Colonic mucosa (tissue), 4 donors: ENCODE measurements at regions not wholly inside any gene's neighbourhood (a gene's known extent, or its start where the extent isn't known, plus 50 kb on each side); places are given as distances from the start of the nearest gene placed in this dataset.
"Not testable (repeated sequence)": the region's sequence is repeated elsewhere in the genome, so short reads cannot be mapped to it uniquely, and the experiment has no call there.

Experiments used
- DNase-seq: peaks from one replicate; pipeline ENCODE4 v3.0.0-alpha.2; 2020
- H3K27ac ChIP-seq: fragments of 200-600 bp; one replicate; pipeline ENCODE4 v1.8.0; 2021
- H3K27me3 ChIP-seq: fragments of 200-600 bp; one replicate; pipeline ENCODE4 v1.8.0; 2021
- H3K36me3 ChIP-seq: fragments of 200-600 bp; one replicate; pipeline ENCODE4 v1.8.0; 2021
- H3K4me1 ChIP-seq: fragments of 200-600 bp; one replicate; pipeline ENCODE4 v1.8.0; 2021; ENCODE audit warnings: mild to moderate bottlenecking
- H3K4me3 ChIP-seq: fragments of 200-600 bp; one replicate; pipeline ENCODE4 v1.8.0; 2021
- H3K9ac ChIP-seq, 2 donors: one replicate each; pipeline ENCODE4 v1.7.0; 2013; ENCODE audit warnings: control low read depth in 2 of 2, low read depth in 2 of 2, low read length in 2 of 2
- H3K9me3 ChIP-seq: fragments of 200-600 bp; one replicate; pipeline ENCODE4 v1.8.0; 2021
- CTCF ChIP-seq: fragments of 200-600 bp; IDR thresholded peaks from one replicate; pipeline ENCODE4 v1.8.0; 2022; ENCODE audit warnings: antibody characterized with exemption, mild to moderate bottlenecking
- intact Hi-C: fragments of 100-400 bp; cut with DNase I; formaldehyde crosslinking; loops from one replicate; pipeline ENCODE4 v1.14.1; 2022
- donor health status: healthy.
- donor health status: DM: no; HTN: no; CAD: no.
- donor health status: DM: no; HTN: no; CAD: no.

GRCh38 chr3:162719684-162720341, 1223.2 kb downstream of the OTOL1 start:
- no peaks in the 10 kb centered on the region for H3K36me3 ChIP-seq
- no peak overlapping the region for H3K4me3 ChIP-seq
- no peaks in the 10 kb centered on the region for H3K4me1 ChIP-seq
- H3K27me3 ChIP-seq, result no peaks in the 10 kb centered on the region
- no peak for TF ChIP-seq CTCF
- H3K9ac ChIP-seq, result no peak overlapping the region
- no peaks in the 10 kb centered on the region for H3K9me3 ChIP-seq
- DNase-seq, result no peak
- intact Hi-C loops, result no loop called here
- H3K27ac ChIP-seq, result no peak overlapping the region

- no peak for TF ChIP-seq CTCF
- Histone ChIP-seq H3K9ac (no peak overlapping the region), H3K9me3 (no peaks in the 10 kb centered on the region), H3K36me3 (no peaks in the 10 kb centered on the region), H3K4me1 (no peaks in the 10 kb centered on the region), H3K4me3 (no peak overlapping the region), H3K27ac (no peak overlapping the region), H3K27me3 (no peaks in the 10 kb centered on the region)
- intact Hi-C loops, result no loop called here
- no peak for DNase-seq
These were observed 1225.1 kb downstream of the OTOL1 start for GRCh38 chr3:162721736-162722135.

- Histone ChIP-seq H3K9me3 (no peaks in the 10 kb centered on the region), H3K9ac (no peak overlapping the region), H3K4me1 (no peaks in the 10 kb centered on the region), H3K27ac (no peak overlapping the region), H3K27me3 (no peaks in the 10 kb centered on the region), H3K36me3 (no peaks in the 10 kb centered on the region), H3K4me3 (no peak overlapping the region)
- intact Hi-C loops, result no loop called here
- TF ChIP-seq CTCF, result no peak
- DNase-seq, result no peak
These were observed 1225.7 kb downstream of the OTOL1 start for GRCh38 chr3:162722337-162722736.

- H3K9ac ChIP-seq, DNase-seq, H3K27ac ChIP-seq, H3K4me1 ChIP-seq, H3K4me3 ChIP-seq, H3K27me3 ChIP-seq, intact Hi-C loops, H3K36me3 ChIP-seq, H3K9me3 ChIP-seq: not testable (repeated sequence)
These were observed 1226.2 kb downstream of the OTOL1 start for GRCh38 chr3:162722796-162723195.

GRCh38 chr3:162729686-162730085, 1233.1 kb downstream of the OTOL1 start:
- no peak overlapping the region for H3K9ac ChIP-seq
- no peak for DNase-seq
- no peak for TF ChIP-seq CTCF
- intact Hi-C loops, result no loop called here
- H3K9me3 ChIP-seq, result no peaks in the 10 kb centered on the region
- H3K4me1 ChIP-seq, result no peaks in the 10 kb centered on the region
- no peak overlapping the region for H3K4me3 ChIP-seq
- no peaks in the 10 kb centered on the region for H3K36me3 ChIP-seq
- H3K27ac ChIP-seq, result no peak overlapping the region
- no peaks in the 10 kb centered on the region for H3K27me3 ChIP-seq

- H3K27me3 ChIP-seq, H3K36me3 ChIP-seq, intact Hi-C loops, H3K4me1 ChIP-seq, H3K27ac ChIP-seq, H3K4me3 ChIP-seq, H3K9me3 ChIP-seq, DNase-seq, H3K9ac ChIP-seq: not testable (repeated sequence)
These were observed 1235.4 kb downstream of the OTOL1 start for GRCh38 chr3:162731961-162732360.
